ENCODE measurements at regions not wholly inside any gene's neighbourhood (a gene's known extent, or its start where the extent isn't known, plus 50 kb on each side); places are given as distances from the start of the nearest gene placed in this dataset.

DNA sequence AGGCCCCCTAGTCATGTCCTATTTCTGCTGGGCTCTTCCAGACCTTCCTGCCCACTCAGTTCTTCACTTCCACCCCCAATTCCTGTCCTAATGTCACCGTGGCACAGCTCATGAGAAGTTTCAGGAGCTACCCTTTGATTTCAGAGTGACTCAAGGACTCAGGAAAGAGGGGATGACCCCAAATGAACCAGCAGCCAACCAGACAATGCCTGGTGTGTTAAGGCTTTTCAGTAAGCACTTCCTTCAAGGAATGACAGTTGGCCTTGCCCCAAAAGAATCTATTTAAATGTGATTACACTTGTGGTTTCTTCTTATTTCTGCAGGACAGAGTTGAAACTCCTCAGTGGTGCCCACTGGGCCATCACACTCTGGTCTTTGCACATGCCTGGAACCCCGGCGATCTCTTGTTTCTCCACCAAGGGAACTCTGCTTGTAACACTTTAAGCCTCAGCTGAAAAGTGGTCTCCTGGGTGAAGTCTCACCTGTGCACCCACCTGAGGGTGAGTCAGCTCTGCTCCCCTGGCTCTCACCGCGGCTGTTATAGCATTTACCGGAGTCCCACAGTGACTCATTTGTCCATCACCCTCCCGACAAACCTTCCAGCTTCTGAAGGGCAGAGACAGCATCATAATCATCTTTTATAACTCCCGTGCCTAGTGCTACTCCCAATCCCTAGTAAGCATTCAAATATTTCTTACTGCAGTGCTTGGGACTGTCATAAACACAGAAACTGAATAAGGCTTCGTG is 123.0 kb upstream of the SVIL start:
- Histone ChIP-seq H3K4me1 (ENCODE audit: insufficient read depth, low read length, poor library complexity, severe bottlenecking) (peaks cover 8% of the 10 kb centered on the region), H4K20me1 (ENCODE audit: insufficient read depth, low read length, poor library complexity, severe bottlenecking) (no peaks in the 10 kb centered on the region), H3K9me2 (replicated peaks; ENCODE audit: low read depth, low read length) (no peaks in the 10 kb centered on the region), H3K9ac (ENCODE audit: low read depth, low read length, poor library complexity, severe bottlenecking) (no peak overlapping the region), H3K4me3 (ENCODE audit: low read length, poor library complexity, severe bottlenecking) (no peak overlapping the region), H3K27me3 (ENCODE audit: insufficient read depth, low read length, poor library complexity, severe bottlenecking) (no peaks in the 10 kb centered on the region), H3K36me3 (ENCODE audit: insufficient read depth, low read length) (no peaks in the 10 kb centered on the region), H3K9me3 (ENCODE audit: insufficient read depth, low read depth, low read length) (no peaks in the 10 kb centered on the region), H3K4me2 (ENCODE audit: low read depth, low read length, poor library complexity, severe bottlenecking) (no peak overlapping the region), H3F3A (ENCODE audit: low read depth) (no peaks in the 10 kb centered on the region), H3K79me2 (ENCODE audit: insufficient read depth, low read length) (no peaks in the 10 kb centered on the region), H2AFZ (ENCODE audit: low read length) (peak overlapping the region; percentile 8; the same call in 1 of the 2 replicates)
- TF ChIP-seq, protein P1, sequence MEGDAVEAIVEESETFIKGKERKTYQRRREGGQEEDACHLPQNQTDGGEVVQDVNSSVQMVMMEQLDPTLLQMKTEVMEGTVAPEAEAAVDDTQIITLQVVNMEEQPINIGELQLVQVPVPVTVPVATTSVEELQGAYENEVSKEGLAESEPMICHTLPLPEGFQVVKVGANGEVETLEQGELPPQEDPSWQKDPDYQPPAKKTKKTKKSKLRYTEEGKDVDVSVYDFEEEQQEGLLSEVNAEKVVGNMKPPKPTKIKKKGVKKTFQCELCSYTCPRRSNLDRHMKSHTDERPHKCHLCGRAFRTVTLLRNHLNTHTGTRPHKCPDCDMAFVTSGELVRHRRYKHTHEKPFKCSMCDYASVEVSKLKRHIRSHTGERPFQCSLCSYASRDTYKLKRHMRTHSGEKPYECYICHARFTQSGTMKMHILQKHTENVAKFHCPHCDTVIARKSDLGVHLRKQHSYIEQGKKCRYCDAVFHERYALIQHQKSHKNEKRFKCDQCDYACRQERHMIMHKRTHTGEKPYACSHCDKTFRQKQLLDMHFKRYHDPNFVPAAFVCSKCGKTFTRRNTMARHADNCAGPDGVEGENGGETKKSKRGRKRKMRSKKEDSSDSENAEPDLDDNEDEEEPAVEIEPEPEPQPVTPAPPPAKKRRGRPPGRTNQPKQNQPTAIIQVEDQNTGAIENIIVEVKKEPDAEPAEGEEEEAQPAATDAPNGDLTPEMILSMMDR (conservative IDR thresholded peaks at IDR 0.05; ENCODE audit: low read length): no peak
- no peak for TF ChIP-seq EZH2phosphoT487 (IDR thresholded peaks at IDR 0.05; ENCODE audit: borderline replicate concordance)

DNA sequence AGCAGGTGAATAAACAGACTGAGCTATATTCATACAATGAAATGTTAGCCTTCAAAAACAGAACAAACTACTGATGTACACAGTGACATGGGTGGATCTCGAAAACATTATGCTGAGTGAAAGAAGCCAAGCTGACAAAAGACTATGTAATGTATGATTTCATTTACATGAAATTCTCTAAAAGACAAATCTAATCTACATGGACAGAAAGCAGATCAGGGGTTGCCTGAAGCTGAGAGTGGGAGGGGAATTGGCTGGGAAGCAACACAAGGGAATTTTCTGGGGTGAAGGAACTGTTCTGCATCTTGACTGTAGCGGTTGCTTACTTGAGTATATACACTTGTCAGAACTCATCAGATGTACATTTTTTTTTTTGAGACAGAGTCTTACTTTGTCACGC is 121.7 kb upstream of the SVIL start:
- Histone ChIP-seq H3K9me3 (ENCODE audit: insufficient read depth, low read depth, low read length) (no peaks in the 10 kb centered on the region), H3K4me2 (ENCODE audit: low read depth, low read length, poor library complexity, severe bottlenecking) (no peak overlapping the region), H3K9me2 (replicated peaks; ENCODE audit: low read depth, low read length) (no peaks in the 10 kb centered on the region), H3K4me3 (ENCODE audit: low read length, poor library complexity, severe bottlenecking) (no peak overlapping the region), H3F3A (ENCODE audit: low read depth) (no peaks in the 10 kb centered on the region), H3K4me1 (ENCODE audit: insufficient read depth, low read length, poor library complexity, severe bottlenecking) (peaks cover 8% of the 10 kb centered on the region), H4K20me1 (ENCODE audit: insufficient read depth, low read length, poor library complexity, severe bottlenecking) (no peaks in the 10 kb centered on the region), H3K27me3 (ENCODE audit: insufficient read depth, low read length, poor library complexity, severe bottlenecking) (no peaks in the 10 kb centered on the region), H3K9ac (ENCODE audit: low read depth, low read length, poor library complexity, severe bottlenecking) (no peak overlapping the region), H3K79me2 (ENCODE audit: insufficient read depth, low read length) (no peaks in the 10 kb centered on the region), H2AFZ (ENCODE audit: low read length) (no peak overlapping the region), H3K36me3 (ENCODE audit: insufficient read depth, low read length) (no peaks in the 10 kb centered on the region)
- no peak for TF ChIP-seq EZH2phosphoT487 (IDR thresholded peaks at IDR 0.05; ENCODE audit: borderline replicate concordance)

DNA sequence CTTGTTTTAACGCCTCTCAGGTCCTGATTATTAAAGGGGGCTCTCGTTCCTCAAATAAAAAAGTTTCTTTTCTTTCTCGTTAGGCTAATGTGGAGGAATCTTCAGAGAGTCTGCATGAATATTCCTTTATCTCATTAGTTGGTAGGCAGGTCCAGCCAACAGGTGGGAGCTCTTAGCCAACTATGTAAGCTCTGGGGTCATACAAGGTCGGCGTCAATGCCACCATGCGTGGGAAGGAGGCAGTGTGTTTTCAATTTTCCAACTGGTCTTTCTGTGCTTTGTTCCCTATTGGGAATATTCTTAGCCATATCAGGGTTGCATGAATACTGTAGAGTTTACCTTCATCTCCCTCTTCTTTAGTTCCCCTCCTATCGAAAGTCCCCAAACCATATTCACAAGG is 118.5 kb upstream of the SVIL start:
- Histone ChIP-seq H3K9me3 (ENCODE audit: insufficient read depth, low read depth, low read length) (no peaks in the 10 kb centered on the region), H3K4me2 (ENCODE audit: low read depth, low read length, poor library complexity, severe bottlenecking) (no peak overlapping the region), H3K4me1 (ENCODE audit: insufficient read depth, low read length, poor library complexity, severe bottlenecking) (peaks cover 8% of the 10 kb centered on the region), H2AFZ (ENCODE audit: low read length) (no peak overlapping the region), H3F3A (ENCODE audit: low read depth) (no peaks in the 10 kb centered on the region), H3K27me3 (ENCODE audit: insufficient read depth, low read length, poor library complexity, severe bottlenecking) (no peaks in the 10 kb centered on the region), H3K36me3 (ENCODE audit: insufficient read depth, low read length) (no peaks in the 10 kb centered on the region), H3K79me2 (ENCODE audit: insufficient read depth, low read length) (no peaks in the 10 kb centered on the region), H3K4me3 (ENCODE audit: low read length, poor library complexity, severe bottlenecking) (no peak overlapping the region), H4K20me1 (ENCODE audit: insufficient read depth, low read length, poor library complexity, severe bottlenecking) (no peaks in the 10 kb centered on the region), H3K9me2 (replicated peaks; ENCODE audit: low read depth, low read length) (no peaks in the 10 kb centered on the region), H3K9ac (ENCODE audit: low read depth, low read length, poor library complexity, severe bottlenecking) (no peak overlapping the region)
- no peak for TF ChIP-seq EZH2phosphoT487 (IDR thresholded peaks at IDR 0.05; ENCODE audit: borderline replicate concordance)
- TF ChIP-seq, protein P1 (conservative IDR thresholded peaks at IDR 0.05; ENCODE audit: low read length): no peak

DNA sequence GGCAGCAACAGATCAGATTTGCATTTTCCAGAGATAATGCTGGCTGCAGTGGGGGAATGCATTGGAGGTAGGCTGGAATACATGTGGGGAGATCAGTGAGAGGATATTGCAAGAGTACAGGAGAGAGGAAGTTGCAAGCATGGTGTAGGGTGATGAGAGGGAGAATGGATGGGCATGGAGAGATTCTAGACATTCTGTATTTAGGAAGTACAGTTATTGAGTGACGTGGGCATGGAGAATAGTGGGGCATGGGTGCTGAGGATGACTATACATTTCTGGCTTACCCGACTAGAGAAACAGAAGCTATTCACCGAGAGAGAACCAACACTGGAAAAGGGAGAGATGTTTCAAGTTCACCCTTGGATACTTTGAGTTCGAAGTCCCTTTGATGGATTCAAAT is 116.9 kb upstream of the SVIL start:
- Histone ChIP-seq H3K36me3 (ENCODE audit: insufficient read depth, low read length) (no peaks in the 10 kb centered on the region), H3K9me3 (ENCODE audit: insufficient read depth, low read depth, low read length) (no peaks in the 10 kb centered on the region), H4K20me1 (ENCODE audit: insufficient read depth, low read length, poor library complexity, severe bottlenecking) (no peaks in the 10 kb centered on the region), H3K27me3 (ENCODE audit: insufficient read depth, low read length, poor library complexity, severe bottlenecking) (no peaks in the 10 kb centered on the region), H3K4me1 (ENCODE audit: insufficient read depth, low read length, poor library complexity, severe bottlenecking) (no peaks in the 10 kb centered on the region), H2AFZ (ENCODE audit: low read length) (no peak overlapping the region), H3F3A (ENCODE audit: low read depth) (no peaks in the 10 kb centered on the region), H3K9ac (ENCODE audit: low read depth, low read length, poor library complexity, severe bottlenecking) (no peak overlapping the region), H3K4me2 (ENCODE audit: low read depth, low read length, poor library complexity, severe bottlenecking) (no peak overlapping the region), H3K9me2 (replicated peaks; ENCODE audit: low read depth, low read length) (no peaks in the 10 kb centered on the region), H3K4me3 (ENCODE audit: low read length, poor library complexity, severe bottlenecking) (no peak overlapping the region), H3K79me2 (ENCODE audit: insufficient read depth, low read length) (no peaks in the 10 kb centered on the region)
- TF ChIP-seq, protein P1 (conservative IDR thresholded peaks at IDR 0.05; ENCODE audit: low read length): no peak
- no peak for TF ChIP-seq EZH2phosphoT487 (IDR thresholded peaks at IDR 0.05; ENCODE audit: borderline replicate concordance)

All from Loucy (cell line).